OCI-LY1 (cell line): ENCODE measurements at regions not wholly inside any gene's neighbourhood (a gene's known extent, or its start where the extent isn't known, plus 50 kb on each side); places are given as distances from the start of the nearest gene placed in this dataset.
"Not testable (repeated sequence)": the region's sequence is repeated elsewhere in the genome, so short reads cannot be mapped to it uniquely, and the experiment has no call there.

Experiments used
- H2AFZ ChIP-seq: fragments of 200-600 bp; sonication (generic), shearing (Covaris generic); 2 replicates; pipeline ENCODE4 v1.6.0; 2014; ENCODE audit warnings: antibody characterized with exemption, mild to moderate bottlenecking, low read length
- H3F3A ChIP-seq: fragments of 200-600 bp; sonication (generic), shearing (Covaris generic); 2 replicates; pipeline ENCODE4 v1.6.0; 2014; ENCODE audit warnings: mild to moderate bottlenecking, antibody characterized with exemption, low read length, moderate library complexity; ENCODE audit not compliant: insufficient read depth
- H3K27ac ChIP-seq: fragments of 200-600 bp; sonication (generic); 2 replicates; pipeline ENCODE4 v1.5.1; 2014; ENCODE audit warnings: low read length, mixed run types, mild to moderate bottlenecking, low read depth; ENCODE audit not compliant: poor library complexity, severe bottlenecking
- H3K27me3 ChIP-seq: fragments of 200-600 bp; sonication (generic); 2 replicates; pipeline ENCODE4 v1.6.0; 2014; ENCODE audit warnings: antibody characterized with exemption, mild to moderate bottlenecking, low read length, moderate library complexity; ENCODE audit not compliant: insufficient read depth
- H3K36me3 ChIP-seq: fragments of 200-600 bp; sonication (generic); 2 replicates; pipeline ENCODE4 v1.6.1; 2014; ENCODE audit warnings: mild to moderate bottlenecking, antibody characterized with exemption, low read length, moderate library complexity, mixed read lengths; ENCODE audit not compliant: insufficient read depth
- H3K4me1 ChIP-seq: fragments of 200-600 bp; sonication (generic); 2 replicates; pipeline ENCODE4 v1.5.1; 2014; ENCODE audit warnings: mild to moderate bottlenecking, low read length, moderate library complexity; ENCODE audit not compliant: insufficient read depth, severe bottlenecking
- H3K4me2 ChIP-seq: fragments of 200-600 bp; sonication (generic), shearing (Covaris generic); 2 replicates; pipeline ENCODE4 v1.6.1; 2014; ENCODE audit warnings: low read length
- H3K4me3 ChIP-seq: fragments of 200-600 bp; sonication (generic); 2 replicates; pipeline ENCODE4 v1.5.1; 2014; ENCODE audit warnings: low read length, low read depth, mild to moderate bottlenecking, mixed read lengths; ENCODE audit not compliant: poor library complexity, severe bottlenecking
- H3K79me2 ChIP-seq: fragments of 200-600 bp; shearing (Covaris generic); 2 replicates; pipeline ENCODE4 v1.6.1; 2016; ENCODE audit warnings: mixed run types, low read length, mixed read lengths; ENCODE audit not compliant: insufficient read depth
- H3K9ac ChIP-seq: fragments of 200-600 bp; sonication (generic), shearing (Covaris generic); 2 replicates; pipeline ENCODE4 v1.6.1; 2014; ENCODE audit warnings: mild to moderate bottlenecking, low read length, mixed read lengths
- H3K9me2 ChIP-seq: fragments of 200-600 bp; sonication (generic), shearing (Covaris generic); 2 replicates; pipeline ENCODE4 v1.6.1; 2014; ENCODE audit warnings: low read depth, mild to moderate bottlenecking, low read length, mixed read lengths
- H3K9me3 ChIP-seq: fragments of 200-600 bp; shearing (Covaris generic); 2 replicates; pipeline ENCODE4 v1.6.1; 2014; ENCODE audit warnings: low read length, mixed read lengths
- H4K20me1 ChIP-seq: fragments of 200-600 bp; sonication (generic), shearing (Covaris generic); 2 replicates; pipeline ENCODE4 v1.6.0; 2016; ENCODE audit warnings: mild to moderate bottlenecking, low read length; ENCODE audit not compliant: insufficient read depth
- EZH2 ChIP-seq: fragments of 200-600 bp; sonication (generic), shearing (Covaris generic); IDR thresholded peaks from 2 replicates; pipeline ENCODE4 v1.8.0; 2017; ENCODE audit warnings: borderline replicate concordance, mixed run types, mild to moderate bottlenecking, antibody characterized with exemption, low read length, moderate library complexity, mixed read lengths
- TF ChIP-seq, protein P1 (sequence below): fragments of 200-600 bp; sonication (generic), shearing (Covaris generic); IDR thresholded peaks from 2 replicates; pipeline ENCODE4 v1.5.1; 2017; ENCODE audit warnings: mild to moderate bottlenecking, antibody characterized with exemption, low read length, moderate library complexity, mixed read lengths

DNA sequence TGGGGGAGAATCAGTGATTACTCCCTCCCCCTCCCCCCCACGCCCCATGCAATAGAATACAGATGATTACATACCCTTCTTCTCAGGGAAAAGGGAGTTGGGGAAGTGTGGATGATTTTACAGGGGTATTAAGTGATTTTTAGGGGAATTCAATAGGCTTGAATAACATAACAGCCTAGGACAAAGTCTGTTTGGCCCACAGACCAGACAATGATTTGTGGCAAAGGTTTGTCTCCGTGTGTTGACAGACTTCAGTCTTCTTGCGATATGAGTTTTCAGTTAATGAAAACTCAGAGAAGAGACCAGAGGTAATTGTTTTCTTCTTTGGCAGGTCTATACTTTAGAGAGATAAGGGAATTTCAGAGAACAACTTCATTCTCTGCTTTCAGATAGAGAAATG is 95.3 kb downstream of the OR2B2 start:
- peak overlapping the region; percentile 100 for H3K27ac ChIP-seq
- H3K4me3 ChIP-seq, result no peak overlapping the region
- no peak overlapping the region for H2AFZ ChIP-seq
- no peaks in the 10 kb centered on the region for H3K9me2 ChIP-seq
- no peaks in the 10 kb centered on the region for H3K79me2 ChIP-seq
- H3F3A ChIP-seq, result peaks cover 6% of the 10 kb centered on the region; the same call in 1 of the 2 replicates
- H3K27me3 ChIP-seq, result no peaks in the 10 kb centered on the region
- H3K36me3 ChIP-seq, result no peaks in the 10 kb centered on the region
- H3K4me1 ChIP-seq, result peaks cover 72% of the 10 kb centered on the region
- no peaks in the 10 kb centered on the region for H4K20me1 ChIP-seq
- H3K9me3 ChIP-seq, result no peaks in the 10 kb centered on the region
- peak overlapping the region; percentile 91 for H3K9ac ChIP-seq
- TF ChIP-seq, protein P1, sequence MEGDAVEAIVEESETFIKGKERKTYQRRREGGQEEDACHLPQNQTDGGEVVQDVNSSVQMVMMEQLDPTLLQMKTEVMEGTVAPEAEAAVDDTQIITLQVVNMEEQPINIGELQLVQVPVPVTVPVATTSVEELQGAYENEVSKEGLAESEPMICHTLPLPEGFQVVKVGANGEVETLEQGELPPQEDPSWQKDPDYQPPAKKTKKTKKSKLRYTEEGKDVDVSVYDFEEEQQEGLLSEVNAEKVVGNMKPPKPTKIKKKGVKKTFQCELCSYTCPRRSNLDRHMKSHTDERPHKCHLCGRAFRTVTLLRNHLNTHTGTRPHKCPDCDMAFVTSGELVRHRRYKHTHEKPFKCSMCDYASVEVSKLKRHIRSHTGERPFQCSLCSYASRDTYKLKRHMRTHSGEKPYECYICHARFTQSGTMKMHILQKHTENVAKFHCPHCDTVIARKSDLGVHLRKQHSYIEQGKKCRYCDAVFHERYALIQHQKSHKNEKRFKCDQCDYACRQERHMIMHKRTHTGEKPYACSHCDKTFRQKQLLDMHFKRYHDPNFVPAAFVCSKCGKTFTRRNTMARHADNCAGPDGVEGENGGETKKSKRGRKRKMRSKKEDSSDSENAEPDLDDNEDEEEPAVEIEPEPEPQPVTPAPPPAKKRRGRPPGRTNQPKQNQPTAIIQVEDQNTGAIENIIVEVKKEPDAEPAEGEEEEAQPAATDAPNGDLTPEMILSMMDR, result no peak
- TF ChIP-seq EZH2, result no peak
- peak overlapping the region; percentile 72; the same call in 1 of the 2 replicates for H3K4me2 ChIP-seq

DNA sequence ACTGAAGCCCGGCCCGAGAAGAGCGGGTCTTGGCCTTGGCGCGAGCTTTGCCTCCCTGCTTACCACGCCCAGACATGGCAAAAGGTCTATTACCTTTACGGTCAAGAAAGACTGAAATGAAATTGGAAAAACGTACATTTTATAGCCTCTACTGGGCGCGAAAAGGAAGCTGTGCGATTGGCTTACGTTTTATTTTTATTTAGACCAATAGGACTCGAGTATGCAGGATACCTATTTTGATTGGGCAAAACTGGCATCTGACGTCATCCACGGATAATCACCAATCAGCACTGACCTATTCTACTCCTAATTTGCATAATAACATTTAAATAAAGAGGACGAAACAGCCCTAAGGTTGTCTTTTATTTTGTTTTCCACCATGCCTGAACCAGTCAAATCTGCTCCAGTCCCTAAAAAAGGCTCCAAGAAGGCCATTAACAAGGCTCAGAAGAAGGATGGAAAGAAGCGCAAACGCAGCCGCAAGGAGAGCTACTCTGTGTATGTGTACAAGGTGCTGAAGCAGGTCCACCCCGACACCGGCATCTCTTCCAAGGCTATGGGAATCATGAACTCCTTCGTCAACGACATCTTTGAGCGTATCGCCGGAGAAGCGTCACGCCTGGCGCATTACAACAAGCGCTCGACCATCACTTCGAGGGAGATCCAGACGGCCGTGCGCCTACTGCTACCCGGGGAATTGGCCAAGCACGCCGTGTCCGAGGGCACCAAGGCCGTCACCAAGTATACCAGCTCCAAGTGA is 97.4 kb downstream of the OR2B2 start:
- Histone ChIP-seq H3F3A (peaks cover 19% of the 10 kb centered on the region), H3K36me3 (peaks cover 5% of the 10 kb centered on the region; the same call in 1 of the 2 replicates), H3K9ac (peak overlapping the region; percentile 91), H3K27me3 (no peaks in the 10 kb centered on the region), H3K27ac (peak overlapping the region; percentile 100), H3K9me2 (no peaks in the 10 kb centered on the region), H3K4me2 (peak overlapping the region; percentile 72), H4K20me1 (no peaks in the 10 kb centered on the region), H3K4me3 (peak overlapping the region; percentile 81), H2AFZ (no peak overlapping the region), H3K4me1 (peaks cover 70% of the 10 kb centered on the region), H3K79me2 (no peaks in the 10 kb centered on the region), H3K9me3 (no peaks in the 10 kb centered on the region)
- TF ChIP-seq EZH2, result no peak
- TF ChIP-seq, protein P1, result no peak

GRCh38 chr6:27814415-27814664 is 97.9 kb downstream of the OR2B2 start:
- Histone ChIP-seq H3K4me2 (peak overlapping the region; percentile 76), H3K9ac (peak overlapping the region; percentile 98), H3K27ac (peak overlapping the region; percentile 100), H3K4me3 (peak overlapping the region; percentile 81), H3F3A (peaks cover 20% of the 10 kb centered on the region), H3K4me1 (peaks cover 68% of the 10 kb centered on the region)
- not testable (repeated sequence) for H3K27me3 ChIP-seq, H3K36me3 ChIP-seq, H2AFZ ChIP-seq, H3K79me2 ChIP-seq, H3K9me2 ChIP-seq, H3K9me3 ChIP-seq, H4K20me1 ChIP-seq
